Natural killer cell treated with Interleukin-12 subunit alpha and Interleukin-12 subunit beta and Interleukin-15 and Interleukin-18, amount 100 ng/mL, for 72 hours (primary cell): ENCODE measurements at regions not wholly inside any gene's neighbourhood (a gene's known extent, or its start where the extent isn't known, plus 50 kb on each side); places are given as distances from the start of the nearest gene placed in this dataset.
"Not testable (repeated sequence)": the region's sequence is repeated elsewhere in the genome, so short reads cannot be mapped to it uniquely, and the experiment has no call there.

ENCODE experiments used
- ATAC-seq, 2 donors: fragments of 150-1000 bp; cut with Tn5 transposase in 1 of 2; sonication (Bioruptor Pico), chemical (Tn5 transposase) in 1 of 2; 2 replicates each; pipeline ENCODE4 v1.10.0; 2021
- DNase-seq: peaks from one replicate; pipeline ENCODE4 v3.0.0; 2022; ENCODE audit warnings: low spot score
- H3K27ac Mint-ChIP-seq, 2 donors: 1 replicate in 1 of 2; 2 replicates in 1 of 2; pipeline ENCODE4 v1.8.0; 2022; ENCODE audit warnings: mixed read lengths in 2 of 2, mild to moderate bottlenecking in 1 of 2, moderate library complexity in 1 of 2
- H3K27me3 Mint-ChIP-seq, 2 donors: 1 replicate in 1 of 2; 2 replicates in 1 of 2; pipeline ENCODE4 v1.8.0; 2022; ENCODE audit warnings: mixed read lengths in 2 of 2
- H3K36me3 Mint-ChIP-seq: one replicate; pipeline ENCODE4 v1.8.0; 2022; ENCODE audit warnings: mixed read lengths
- H3K4me1 Mint-ChIP-seq, 2 donors: 1 replicate in 1 of 2; 2 replicates in 1 of 2; pipeline ENCODE4 v1.8.0; 2022; ENCODE audit warnings: low read depth in 2 of 2, mixed read lengths in 2 of 2, mild to moderate bottlenecking in 1 of 2
- H3K4me3 Mint-ChIP-seq: one replicate; pipeline ENCODE4 v1.8.0; 2022; ENCODE audit warnings: mixed read lengths
- H3K9me3 Mint-ChIP-seq: 2 replicates; pipeline ENCODE4 v1.8.0; 2022; ENCODE audit warnings: mixed read lengths

- Mint-ChIP-seq H3K4me1 (no peaks in the 10 kb centered on the region), H3K27me3 (peaks cover 0 to 3% of the 10 kb centered on the region in 2 donors), H3K36me3 (no peaks in the 10 kb centered on the region), H3K9me3 (no peaks in the 10 kb centered on the region), H3K4me3 (no peak overlapping the region), H3K27ac (no peak overlapping the region)
- ATAC-seq, result no peak
- DNase-seq, result no peak
Observed at GRCh38 chr16:65819136-65819898, 547.2 kb upstream of the CDH5 start.

- H3K27ac Mint-ChIP-seq, result no peak overlapping the region
- no peak overlapping the region for H3K4me3 Mint-ChIP-seq
- H3K36me3 Mint-ChIP-seq, result no peaks in the 10 kb centered on the region
- no peaks in the 10 kb centered on the region for H3K4me1 Mint-ChIP-seq
- ATAC-seq (no peak), DNase-seq (no peak)
- H3K9me3 Mint-ChIP-seq, result no peaks in the 10 kb centered on the region
- H3K27me3 Mint-ChIP-seq, result peaks cover under 1 to 3% of the 10 kb centered on the region in 2 donors
Observed at GRCh38 chr16:65817799-65818198, 548.7 kb upstream of the CDH5 start.

DNA sequence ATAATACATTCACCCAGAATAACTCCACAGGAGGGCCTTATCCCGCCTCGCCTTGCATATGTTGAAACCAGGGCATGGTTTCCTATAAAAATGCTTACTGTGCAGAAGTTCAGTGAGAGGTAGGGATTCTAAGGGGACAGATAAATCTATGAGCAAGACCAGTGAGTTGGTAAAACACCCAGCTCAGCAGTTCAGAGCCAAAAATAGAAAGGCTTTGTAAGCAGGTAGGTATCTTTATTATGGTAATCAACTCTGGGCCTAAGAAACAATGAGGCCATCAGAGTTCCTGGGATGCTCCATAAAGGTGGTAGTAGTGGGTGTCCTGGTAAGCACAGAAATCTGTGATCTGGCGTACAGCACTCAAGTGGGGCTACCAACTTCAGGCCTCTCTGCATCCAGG, 549.4 kb upstream of the CDH5 start:
- Mint-ChIP-seq H3K36me3 (no peaks in the 10 kb centered on the region), H3K4me1 (no peaks in the 10 kb centered on the region), H3K27me3 (peaks cover 4 to 10% of the 10 kb centered on the region in 2 donors), H3K9me3 (no peaks in the 10 kb centered on the region), H3K4me3 (no peak overlapping the region), H3K27ac (no peak overlapping the region)
- ATAC-seq (no peak), DNase-seq (no peak)

DNA sequence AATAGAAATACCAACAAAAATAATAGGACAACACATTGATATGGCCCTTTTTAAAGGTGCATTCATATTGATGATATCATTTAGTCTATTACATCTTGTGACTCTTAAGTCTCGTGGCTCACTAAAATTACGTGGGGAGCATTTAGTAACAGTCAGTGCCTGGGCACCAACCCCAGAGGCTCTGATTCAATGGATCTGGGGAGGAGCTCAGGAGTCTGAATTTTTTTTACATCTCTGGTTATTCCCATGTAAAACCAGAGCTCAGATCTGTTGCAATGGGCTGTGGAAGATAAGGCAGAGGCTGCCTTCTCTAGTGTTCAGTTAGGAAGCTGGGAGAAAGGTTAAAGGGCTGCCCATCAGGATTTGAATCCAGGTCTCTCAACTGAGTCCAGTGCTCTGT, 549.9 kb upstream of the CDH5 start:
- no peaks in the 10 kb centered on the region for H3K36me3 Mint-ChIP-seq
- no peaks in the 10 kb centered on the region for H3K9me3 Mint-ChIP-seq
- DNase-seq (no peak), ATAC-seq (no peak)
- H3K27ac Mint-ChIP-seq, result no peak overlapping the region
- no peaks in the 10 kb centered on the region for H3K4me1 Mint-ChIP-seq
- H3K4me3 Mint-ChIP-seq, result no peak overlapping the region
- peaks cover 4 to 10% of the 10 kb centered on the region in 2 donors for H3K27me3 Mint-ChIP-seq

DNA sequence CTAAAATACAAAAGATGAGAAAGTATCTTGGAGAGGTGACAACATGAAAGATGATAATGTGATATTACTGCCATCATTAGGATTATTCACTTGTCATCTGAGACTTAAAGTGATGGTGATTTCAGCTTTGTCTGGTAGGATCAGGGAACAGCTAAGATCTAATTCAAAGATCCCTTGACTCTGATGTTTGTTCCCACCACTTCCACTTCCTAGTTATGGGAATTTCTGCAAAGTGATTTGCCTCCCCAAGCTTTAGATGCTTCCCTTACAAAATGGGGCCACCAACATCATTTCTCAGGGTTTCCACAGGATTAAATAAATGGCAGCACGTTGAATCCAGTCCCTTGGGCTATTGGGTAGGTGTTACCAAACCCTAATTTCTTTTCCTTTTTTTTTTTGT, 550.8 kb upstream of the CDH5 start:
- Mint-ChIP-seq H3K4me1 (no peaks in the 10 kb centered on the region), H3K9me3 (no peaks in the 10 kb centered on the region), H3K4me3 (no peak overlapping the region), H3K27ac (no peak overlapping the region), H3K27me3 (peaks cover 4 to 10% of the 10 kb centered on the region in 2 donors), H3K36me3 (no peaks in the 10 kb centered on the region)
- DNase-seq (no peak), ATAC-seq (no peak)

GRCh38 chr16:65813879-65814278, 552.6 kb upstream of the CDH5 start:
- not testable (repeated sequence) for ATAC-seq, H3K4me3 Mint-ChIP-seq

DNA sequence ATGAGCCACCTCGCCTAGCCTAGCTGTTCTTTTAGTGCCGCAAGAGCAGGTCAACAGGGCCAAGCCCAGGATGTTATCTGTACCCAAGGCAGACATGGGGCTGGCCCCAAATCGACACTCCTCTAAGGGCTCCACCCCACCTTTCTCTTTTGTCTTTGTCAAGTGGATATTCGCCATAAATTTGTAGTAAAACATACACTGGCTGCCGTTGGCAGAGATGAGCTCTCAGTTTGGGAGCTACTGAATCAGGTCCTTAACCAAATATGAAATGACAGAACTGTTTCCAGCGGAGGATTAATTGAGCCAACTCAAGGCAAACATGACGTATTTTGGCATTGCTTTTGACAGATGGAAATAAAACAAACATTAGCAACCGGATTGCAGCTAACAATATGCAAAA, 556.9 kb upstream of the CDH5 start:
- H3K9me3 Mint-ChIP-seq, result no peaks in the 10 kb centered on the region
- H3K27me3 Mint-ChIP-seq, result peaks cover 9 to 32% of the 10 kb centered on the region in 2 donors
- H3K4me3 Mint-ChIP-seq, result no peak overlapping the region
- no peaks in the 10 kb centered on the region for H3K4me1 Mint-ChIP-seq
- no peak overlapping the region for H3K27ac Mint-ChIP-seq
- no peaks in the 10 kb centered on the region for H3K36me3 Mint-ChIP-seq
- DNase-seq, result no peak
- no peak for ATAC-seq

More at GRCh38 chr16:65813879-65814278, 552.6 kb upstream of the CDH5 start:
- not testable (repeated sequence) for H3K4me1 Mint-ChIP-seq, DNase-seq, H3K36me3 Mint-ChIP-seq, H3K27me3 Mint-ChIP-seq, H3K9me3 Mint-ChIP-seq, H3K27ac Mint-ChIP-seq

DNA sequence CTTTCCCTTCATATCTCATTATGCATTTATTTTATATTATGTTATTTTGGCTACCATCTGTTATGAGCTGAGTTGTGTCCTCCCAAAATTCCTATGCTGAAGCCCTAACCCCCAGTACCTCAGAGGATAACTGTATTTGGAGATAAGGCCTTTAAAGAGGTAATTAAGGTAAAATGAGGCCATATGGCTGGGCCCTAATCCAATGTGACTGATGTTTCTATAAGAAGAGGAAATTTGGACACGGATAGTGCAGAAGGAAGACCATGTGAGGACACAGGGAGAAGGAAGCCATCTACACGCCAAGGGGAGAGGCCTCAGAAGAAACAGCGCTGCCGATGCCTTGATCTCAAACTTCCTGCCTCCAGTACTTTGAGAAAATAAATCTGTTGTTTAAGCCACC, 557.7 kb upstream of the CDH5 start:
- H3K9me3 Mint-ChIP-seq, result no peaks in the 10 kb centered on the region
- peaks cover 9 to 34% of the 10 kb centered on the region in 2 donors for H3K27me3 Mint-ChIP-seq
- DNase-seq, result no peak
- H3K4me1 Mint-ChIP-seq, result no peaks in the 10 kb centered on the region
- H3K36me3 Mint-ChIP-seq, result no peaks in the 10 kb centered on the region
- H3K27ac Mint-ChIP-seq, result no peak overlapping the region
- H3K4me3 Mint-ChIP-seq, result no peak overlapping the region
- ATAC-seq, result no peak

DNA sequence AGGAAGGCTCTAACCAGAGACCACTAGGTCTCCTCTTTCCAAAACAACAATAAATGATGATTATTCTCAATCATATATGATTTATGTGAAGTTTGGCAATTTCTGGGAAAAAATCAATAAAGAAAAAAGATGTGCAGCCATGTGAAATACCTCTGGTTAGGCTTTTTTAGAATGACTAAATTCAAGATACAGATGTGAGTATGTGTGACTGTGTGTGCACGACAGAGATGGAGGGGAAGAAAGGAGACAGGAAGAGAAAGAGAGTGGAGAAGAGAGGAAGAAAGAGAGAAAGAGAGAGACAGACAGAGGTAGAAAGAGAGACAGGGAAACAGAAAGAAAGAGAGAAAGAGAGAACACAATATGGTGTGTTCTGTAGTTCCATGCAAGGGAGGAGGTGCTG, 558.6 kb upstream of the CDH5 start:
- DNase-seq (no peak), ATAC-seq (no peak)
- Mint-ChIP-seq H3K4me3 (no peak overlapping the region), H3K27ac (no peak overlapping the region), H3K36me3 (no peaks in the 10 kb centered on the region), H3K27me3 (peaks cover 9 to 32% of the 10 kb centered on the region in 2 donors), H3K4me1 (no peaks in the 10 kb centered on the region), H3K9me3 (no peaks in the 10 kb centered on the region)

DNA sequence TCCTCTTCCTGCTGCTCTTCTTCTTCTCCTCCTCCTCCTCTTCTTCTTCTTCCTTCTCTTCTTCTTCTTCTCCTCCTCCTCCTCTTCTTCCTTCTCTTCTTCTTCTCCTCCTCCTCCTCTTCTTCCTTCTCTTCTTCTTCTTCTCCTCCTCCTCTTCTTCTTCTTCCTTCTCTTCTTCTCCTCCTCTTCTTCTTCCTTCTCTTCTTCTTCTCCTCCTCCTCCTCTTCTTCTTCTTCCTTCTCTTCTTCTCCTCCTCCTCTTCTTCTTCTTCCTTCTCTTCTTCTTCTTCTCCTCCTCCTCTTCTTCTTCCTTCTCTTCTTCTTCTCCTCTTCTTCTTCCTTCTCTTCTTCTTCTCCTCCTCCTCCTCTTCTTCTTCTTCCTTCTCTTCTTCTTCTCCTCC, 560.8 kb upstream of the CDH5 start:
- ATAC-seq, H3K4me3 Mint-ChIP-seq, DNase-seq, H3K27ac Mint-ChIP-seq, H3K36me3 Mint-ChIP-seq, H3K4me1 Mint-ChIP-seq, H3K9me3 Mint-ChIP-seq: not testable (repeated sequence)
- peaks cover 5 to 25% of the 10 kb centered on the region in 2 donors for H3K27me3 Mint-ChIP-seq

GRCh38 chr16:65796481-65796880, 570.0 kb upstream of the CDH5 start:
- Mint-ChIP-seq H3K9me3 (no peaks in the 10 kb centered on the region), H3K27ac (no peak overlapping the region), H3K4me3 (no peak overlapping the region), H3K4me1 (no peaks in the 10 kb centered on the region), H3K27me3 (peaks cover 12 to 23% of the 10 kb centered on the region in 2 donors), H3K36me3 (no peaks in the 10 kb centered on the region)
- ATAC-seq (no peak), DNase-seq (no peak)

DNA sequence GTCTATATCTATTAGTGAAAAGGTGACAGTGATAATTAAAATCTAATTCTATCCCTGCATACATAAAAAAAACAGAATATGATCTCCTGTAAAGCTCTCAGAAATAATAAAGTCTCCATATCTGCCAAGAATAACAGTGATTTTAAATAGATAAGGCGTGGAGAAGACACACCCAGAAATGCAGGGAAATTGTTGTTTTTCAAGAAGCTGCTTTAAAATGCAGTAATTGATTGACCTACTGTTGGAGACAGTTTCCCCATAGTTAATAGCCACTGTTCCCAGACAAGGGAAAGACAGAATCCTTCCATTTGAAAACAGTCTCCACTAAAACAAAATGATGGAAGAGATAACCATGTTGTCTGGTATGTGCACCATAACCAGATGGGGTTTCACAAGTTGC, 571.5 kb upstream of the CDH5 start:
- Mint-ChIP-seq H3K27me3 (peaks cover 12 to 23% of the 10 kb centered on the region in 2 donors), H3K4me3 (no peak overlapping the region), H3K36me3 (no peaks in the 10 kb centered on the region), H3K4me1 (no peaks in the 10 kb centered on the region), H3K9me3 (no peaks in the 10 kb centered on the region), H3K27ac (no peak overlapping the region)
- DNase-seq (no peak), ATAC-seq (no peak)

DNA sequence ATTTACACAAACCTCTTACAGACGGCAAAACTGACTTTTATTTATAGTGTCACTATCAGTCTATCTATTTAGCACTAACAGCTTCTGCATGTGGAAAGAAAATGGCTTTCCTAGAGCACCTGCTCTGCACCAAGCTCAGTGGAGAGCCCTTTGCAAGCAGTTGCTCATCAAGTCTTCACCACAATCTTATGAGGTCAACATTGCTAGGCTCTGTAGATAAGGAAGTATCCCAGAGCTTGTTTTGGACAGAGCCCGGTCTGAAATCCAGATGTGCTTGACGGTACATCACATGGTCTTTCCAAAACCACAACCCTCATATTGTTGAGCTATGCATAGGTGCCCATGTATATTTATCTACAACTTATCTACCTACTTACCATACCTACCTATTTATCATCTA, 572.7 kb upstream of the CDH5 start:
- no peaks in the 10 kb centered on the region for H3K36me3 Mint-ChIP-seq
- H3K4me1 Mint-ChIP-seq, result no peaks in the 10 kb centered on the region
- H3K27me3 Mint-ChIP-seq, result peaks cover 12 to 23% of the 10 kb centered on the region in 2 donors
- no peak overlapping the region for H3K4me3 Mint-ChIP-seq
- ATAC-seq (no peak), DNase-seq (no peak)
- H3K27ac Mint-ChIP-seq, result no peak overlapping the region
- H3K9me3 Mint-ChIP-seq, result no peaks in the 10 kb centered on the region

DNA sequence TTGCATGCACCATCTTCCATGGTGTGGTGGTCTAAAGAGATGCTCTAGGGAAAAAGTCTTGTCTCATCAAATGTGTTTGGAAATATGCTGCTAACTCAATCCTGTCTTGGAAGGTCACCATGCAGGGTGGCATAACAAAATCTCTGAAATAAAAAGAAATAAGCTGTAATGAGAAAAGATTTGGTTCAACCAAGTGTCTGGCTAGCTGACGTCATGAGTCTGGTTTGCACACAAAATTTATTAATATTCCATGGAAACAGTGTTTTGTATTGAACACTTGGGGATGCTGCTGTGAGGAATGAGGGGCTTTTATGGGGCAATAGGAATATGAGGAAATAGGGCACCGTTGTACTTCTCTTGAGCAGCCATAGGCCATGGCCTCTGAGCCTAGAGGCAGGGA, 575.7 kb upstream of the CDH5 start:
- H3K4me1 Mint-ChIP-seq, result no peaks in the 10 kb centered on the region
- ATAC-seq (no peak), DNase-seq (no peak)
- no peak overlapping the region for H3K27ac Mint-ChIP-seq
- no peaks in the 10 kb centered on the region for H3K36me3 Mint-ChIP-seq
- H3K27me3 Mint-ChIP-seq, result peaks cover 4 to 9% of the 10 kb centered on the region in 2 donors
- no peak overlapping the region for H3K4me3 Mint-ChIP-seq
- no peaks in the 10 kb centered on the region for H3K9me3 Mint-ChIP-seq
